Stomach (tissue), 4 donors: ENCODE measurements at regions not wholly inside any gene's neighbourhood (a gene's known extent, or its start where the extent isn't known, plus 50 kb on each side); places are given as distances from the start of the nearest gene placed in this dataset.

Experiments
- POLR2AphosphoS5 ChIP-seq, 3 donors: sonication (generic); formaldehyde crosslinking; IDR thresholded peaks; one replicate each; pipeline ENCODE4 v1.6.1; 2016; ENCODE audit warnings: antibody characterized with exemption in 3 of 3
- TF ChIP-seq, protein P1 (sequence below), 7 experiments: fragments of 450-650 bp in 4 of 7; fragments of 200-600 bp in 3 of 7; sonication (generic) in 3 of 7; IDR thresholded peaks; one replicate each; pipeline ENCODE4 v1.5.1; 2016 to 2019; ENCODE audit warnings: antibody characterized with exemption in 7 of 7, control low read depth in 2 of 7, mild to moderate bottlenecking in 1 of 7

DNA sequence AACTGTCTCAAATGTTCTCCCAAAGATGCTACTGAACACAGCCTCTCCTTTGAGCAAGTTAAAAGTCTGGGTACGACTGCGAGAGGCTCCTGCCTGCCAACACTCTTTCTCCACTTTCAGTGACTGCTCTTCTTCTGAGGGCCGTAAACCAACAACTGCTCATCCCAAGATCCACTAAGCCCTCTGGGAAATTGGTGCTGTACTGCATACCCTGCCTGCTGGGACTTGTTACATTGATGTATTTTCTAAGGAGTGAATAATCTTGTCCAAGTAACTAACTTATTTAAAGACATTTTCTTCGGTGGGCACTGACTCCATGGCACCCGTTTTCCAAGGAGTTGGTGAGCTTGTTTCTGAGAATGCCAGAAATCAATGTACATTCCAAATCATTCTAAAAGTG is 87.2 kb downstream of the ZNF280B start:
- TF ChIP-seq, protein P1, sequence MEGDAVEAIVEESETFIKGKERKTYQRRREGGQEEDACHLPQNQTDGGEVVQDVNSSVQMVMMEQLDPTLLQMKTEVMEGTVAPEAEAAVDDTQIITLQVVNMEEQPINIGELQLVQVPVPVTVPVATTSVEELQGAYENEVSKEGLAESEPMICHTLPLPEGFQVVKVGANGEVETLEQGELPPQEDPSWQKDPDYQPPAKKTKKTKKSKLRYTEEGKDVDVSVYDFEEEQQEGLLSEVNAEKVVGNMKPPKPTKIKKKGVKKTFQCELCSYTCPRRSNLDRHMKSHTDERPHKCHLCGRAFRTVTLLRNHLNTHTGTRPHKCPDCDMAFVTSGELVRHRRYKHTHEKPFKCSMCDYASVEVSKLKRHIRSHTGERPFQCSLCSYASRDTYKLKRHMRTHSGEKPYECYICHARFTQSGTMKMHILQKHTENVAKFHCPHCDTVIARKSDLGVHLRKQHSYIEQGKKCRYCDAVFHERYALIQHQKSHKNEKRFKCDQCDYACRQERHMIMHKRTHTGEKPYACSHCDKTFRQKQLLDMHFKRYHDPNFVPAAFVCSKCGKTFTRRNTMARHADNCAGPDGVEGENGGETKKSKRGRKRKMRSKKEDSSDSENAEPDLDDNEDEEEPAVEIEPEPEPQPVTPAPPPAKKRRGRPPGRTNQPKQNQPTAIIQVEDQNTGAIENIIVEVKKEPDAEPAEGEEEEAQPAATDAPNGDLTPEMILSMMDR (IDR thresholded peaks at IDR 0.05), result no peak
- TF ChIP-seq POLR2AphosphoS5 (IDR thresholded peaks at IDR 0.05), result no peak
